ENCODE measurements at regions not wholly inside any gene's neighbourhood (a gene's known extent, or its start where the extent isn't known, plus 50 kb on each side); places are given as distances from the start of the nearest gene placed in this dataset.

GRCh38 chr2:180314086-180314485 is 307.0 kb upstream of the CWC22 start:
- no peak for TF ChIP-seq CTCF (IDR thresholded peaks at IDR 0.05; ENCODE audit: insufficient read depth, low read length)
- no peak for TF ChIP-seq POLR2AphosphoS5 (IDR thresholded peaks at IDR 0.05; ENCODE audit: low read depth)
